ENCODE measurements at regions not wholly inside any gene's neighbourhood (a gene's known extent, or its start where the extent isn't known, plus 50 kb on each side); places are given as distances from the start of the nearest gene placed in this dataset.

GRCh38 chr2:7517088-7517487 lies 599.9 kb downstream of the RNF144A start:
- no peak overlapping the region for H3K27ac ChIP-seq
- DNase-seq (ENCODE audit: low spot score), result no peak
- H3K4me3 ChIP-seq, result no peak overlapping the region
- H3K36me3 ChIP-seq, result no peaks in the 10 kb centered on the region
- no peak for TF ChIP-seq CTCF (IDR thresholded peaks at IDR 0.05)
- H3K9me3 ChIP-seq, result no peaks in the 10 kb centered on the region
- no peak for ATAC-seq (ENCODE audit: insufficient number of reproducible peaks, low FRiP score, low read depth)
- H3K27me3 ChIP-seq (replicated peaks; ENCODE audit: insufficient read depth), result peaks cover 4% of the 10 kb centered on the region
- H3K4me1 ChIP-seq (ENCODE audit: control insufficient read depth in 1 of 2, low read depth in 2 of 2), result no peaks in the 10 kb centered on the region

- no peak for ATAC-seq (ENCODE audit: insufficient number of reproducible peaks, low FRiP score, low read depth)
- H3K4me3 ChIP-seq, result no peak overlapping the region
- H3K9me3 ChIP-seq, result no peaks in the 10 kb centered on the region
- no peaks in the 10 kb centered on the region for H3K36me3 ChIP-seq
- no peak overlapping the region for H3K27ac ChIP-seq
- TF ChIP-seq CTCF (IDR thresholded peaks at IDR 0.05), result no peak
- peaks cover 4% of the 10 kb centered on the region for H3K27me3 ChIP-seq (replicated peaks; ENCODE audit: insufficient read depth)
- no peaks in the 10 kb centered on the region for H3K4me1 ChIP-seq (ENCODE audit: control insufficient read depth in 1 of 2, low read depth in 2 of 2)
- DNase-seq (ENCODE audit: low spot score), result no peak
Measured at GRCh38 chr2:7517851-7518250, 600.6 kb downstream of the RNF144A start.

- Histone ChIP-seq H3K4me1 (ENCODE audit: control insufficient read depth in 1 of 2, low read depth in 2 of 2) (no peaks in the 10 kb centered on the region), H3K27ac (no peak overlapping the region), H3K27me3 (replicated peaks; ENCODE audit: insufficient read depth) (no peaks in the 10 kb centered on the region), H3K36me3 (no peaks in the 10 kb centered on the region), H3K9me3 (no peaks in the 10 kb centered on the region), H3K4me3 (no peak overlapping the region)
- TF ChIP-seq CTCF (IDR thresholded peaks at IDR 0.05), result no peak
- ATAC-seq (ENCODE audit: insufficient number of reproducible peaks, low FRiP score, low read depth), result no peak
- DNase-seq (ENCODE audit: low spot score), result no peak
Measured at GRCh38 chr2:7523481-7524120, 606.4 kb downstream of the RNF144A start.

GRCh38 chr2:7524195-7524594 lies 607.0 kb downstream of the RNF144A start:
- H3K36me3 ChIP-seq, result no peaks in the 10 kb centered on the region
- no peak overlapping the region for H3K27ac ChIP-seq
- no peak overlapping the region for H3K4me3 ChIP-seq
- DNase-seq (ENCODE audit: low spot score) (no peak), ATAC-seq (ENCODE audit: insufficient number of reproducible peaks, low FRiP score, low read depth) (no peak)
- H3K4me1 ChIP-seq (ENCODE audit: control insufficient read depth in 1 of 2, low read depth in 2 of 2), result no peaks in the 10 kb centered on the region
- no peaks in the 10 kb centered on the region for H3K27me3 ChIP-seq (replicated peaks; ENCODE audit: insufficient read depth)
- H3K9me3 ChIP-seq, result no peaks in the 10 kb centered on the region
- no peak for TF ChIP-seq CTCF (IDR thresholded peaks at IDR 0.05)

- Histone ChIP-seq H3K4me3 (no peak overlapping the region), H3K36me3 (no peaks in the 10 kb centered on the region), H3K27me3 (replicated peaks; ENCODE audit: insufficient read depth) (no peaks in the 10 kb centered on the region), H3K4me1 (ENCODE audit: control insufficient read depth in 1 of 2, low read depth in 2 of 2) (no peaks in the 10 kb centered on the region), H3K27ac (no peak overlapping the region), H3K9me3 (no peaks in the 10 kb centered on the region)
- DNase-seq (ENCODE audit: low spot score) (no peak), ATAC-seq (ENCODE audit: insufficient number of reproducible peaks, low FRiP score, low read depth) (no peak)
- TF ChIP-seq CTCF (IDR thresholded peaks at IDR 0.05), result no peak
Measured at GRCh38 chr2:7525746-7526145, 608.5 kb downstream of the RNF144A start.

Data from thoracic aorta (tissue), 2 donors.